Stimulated activated naive CD4-positive, alpha-beta T cell treated with Interleukin-2 at 50 U/mL for 16 hours (primary cell): ENCODE measurements at regions not wholly inside any gene's neighbourhood (a gene's known extent, or its start where the extent isn't known, plus 50 kb on each side); places are given as distances from the start of the nearest gene placed in this dataset.

Experiments used
- DNase-seq: peaks from one replicate; lab custom pipeline; 2025; lab: John Stamatoyannopoulos, UW

GRCh38 chr15:26477044-26477443 lies 295.8 kb downstream of the GABRB3 start:
- no peak for DNase-seq

- no peak for DNase-seq
These were observed 297.3 kb downstream of the GABRB3 start for GRCh38 chr15:26475554-26475953.

GRCh38 chr15:26472661-26473060 lies 300.2 kb downstream of the GABRB3 start:
- no peak for DNase-seq

- DNase-seq: no peak
These were observed 310.8 kb downstream of the GABRB3 start for GRCh38 chr15:26461847-26462608.

- DNase-seq: no peak
These were observed 312.7 kb downstream of the GABRB3 start for GRCh38 chr15:26460165-26460564.

GRCh38 chr15:26455828-26456227 lies 317.0 kb downstream of the GABRB3 start:
- no peak for DNase-seq

- DNase-seq: no peak
These were observed 319.0 kb downstream of the GABRB3 start for GRCh38 chr15:26453914-26454313.

- no peak for DNase-seq
These were observed 320.9 kb downstream of the GABRB3 start for GRCh38 chr15:26451995-26452394.

- DNase-seq: no peak
These were observed 323.6 kb downstream of the GABRB3 start for GRCh38 chr15:26449291-26449690.

- no peak for DNase-seq
These were observed 329.5 kb downstream of the GABRB3 start for GRCh38 chr15:26443321-26443720.

- no peak for DNase-seq
These were observed 330.2 kb downstream of the GABRB3 start for GRCh38 chr15:26442680-26443079.

GRCh38 chr15:26439681-26440080 lies 333.2 kb downstream of the GABRB3 start:
- DNase-seq: no peak

GRCh38 chr15:26438718-26439117 lies 334.1 kb downstream of the GABRB3 start:
- DNase-seq: no peak

- no peak for DNase-seq
These were observed 334.6 kb downstream of the GABRB3 start for GRCh38 chr15:26438316-26438715.

GRCh38 chr15:26433818-26434217 lies 339.0 kb downstream of the GABRB3 start:
- DNase-seq: no peak

- DNase-seq: no peak
These were observed 339.8 kb downstream of the GABRB3 start for GRCh38 chr15:26433060-26433459.

- DNase-seq: no peak
These were observed 351.8 kb downstream of the GABRB3 start for GRCh38 chr15:26421065-26421464.

- DNase-seq: no peak
These were observed 377.2 kb downstream of the GABRB3 start for GRCh38 chr15:26395624-26396023.

- DNase-seq: no peak
These were observed 378.1 kb downstream of the GABRB3 start for GRCh38 chr15:26394801-26395200.

GRCh38 chr15:26392956-26393355 lies 379.9 kb downstream of the GABRB3 start:
- DNase-seq: no peak

- DNase-seq: no peak
These were observed 381.2 kb downstream of the GABRB3 start for GRCh38 chr15:26391567-26392194.

- no peak for DNase-seq
These were observed 390.3 kb downstream of the GABRB3 start for GRCh38 chr15:26382444-26383072.

GRCh38 chr15:26378304-26378703 lies 394.6 kb downstream of the GABRB3 start:
- no peak for DNase-seq
